ENCODE measurements at regions not wholly inside any gene's neighbourhood (a gene's known extent, or its start where the extent isn't known, plus 50 kb on each side); places are given as distances from the start of the nearest gene placed in this dataset.
"Not testable (repeated sequence)": the region's sequence is repeated elsewhere in the genome, so short reads cannot be mapped to it uniquely, and the experiment has no call there.

DNA sequence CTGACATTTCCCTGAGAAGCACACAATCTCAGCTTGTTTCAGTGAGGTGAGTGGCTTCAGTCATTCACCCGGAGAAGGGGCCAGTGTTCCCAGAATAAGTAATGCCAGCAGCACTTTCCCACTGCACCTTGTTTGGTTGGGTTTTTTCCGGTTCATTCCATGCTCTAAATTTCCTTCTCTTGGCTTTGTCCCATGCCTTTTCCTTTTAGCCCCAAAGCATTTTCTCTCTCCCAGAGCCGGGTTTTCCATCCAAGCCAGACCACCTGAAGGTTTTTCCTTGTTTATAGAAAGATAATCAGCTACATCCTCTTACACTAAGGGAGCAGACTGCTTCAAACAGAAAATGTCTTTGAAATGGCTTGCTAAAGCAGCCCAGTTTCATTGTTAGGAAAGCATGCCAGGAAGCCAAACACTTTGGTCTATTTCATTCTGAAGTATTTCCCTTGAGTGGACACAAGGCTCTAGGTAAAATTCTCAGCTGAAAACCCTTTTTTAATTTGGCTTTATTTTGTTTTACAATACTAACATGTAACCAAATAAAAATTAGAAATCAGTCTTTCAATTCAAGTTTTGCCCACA, 501.6 kb downstream of the DTWD2 start:
- intact Hi-C loops (cut with micrococcal nuclease), result no loop called here
- H3K4me3 Mint-ChIP-seq, result no peak overlapping the region
- no peak for DNase-seq
- H3K36me3 Mint-ChIP-seq (ENCODE audit: low read depth), result no peaks in the 10 kb centered on the region
- no peaks in the 10 kb centered on the region for H3K4me1 Mint-ChIP-seq
- no peak overlapping the region for H3K27ac Mint-ChIP-seq
- no peaks in the 10 kb centered on the region for H3K27me3 Mint-ChIP-seq
- H3K9me3 Mint-ChIP-seq, result peaks cover 6% of the 10 kb centered on the region

- DNase-seq, result no peak
- no peak overlapping the region for H3K27ac Mint-ChIP-seq
- H3K9me3 Mint-ChIP-seq, result peaks cover 9% of the 10 kb centered on the region
- intact Hi-C loops (cut with micrococcal nuclease), result no loop called here
- no peaks in the 10 kb centered on the region for H3K36me3 Mint-ChIP-seq (ENCODE audit: low read depth)
- H3K4me3 Mint-ChIP-seq, result no peak overlapping the region
- no peaks in the 10 kb centered on the region for H3K27me3 Mint-ChIP-seq
- no peaks in the 10 kb centered on the region for H3K4me1 Mint-ChIP-seq
Measured at GRCh38 chr5:118479285-118479684, 509.1 kb downstream of the DTWD2 start.

- Mint-ChIP-seq H3K36me3 (ENCODE audit: low read depth) (no peaks in the 10 kb centered on the region), H3K27ac (no peak overlapping the region), H3K27me3 (no peaks in the 10 kb centered on the region), H3K9me3 (peaks cover 9% of the 10 kb centered on the region), H3K4me1 (no peaks in the 10 kb centered on the region), H3K4me3 (no peak overlapping the region)
- no peak for DNase-seq
- intact Hi-C loops (cut with micrococcal nuclease), result no loop called here
Measured at GRCh38 chr5:118478852-118479251, 509.5 kb downstream of the DTWD2 start.

- intact Hi-C loops (cut with micrococcal nuclease), result no loop called here
- H3K36me3 Mint-ChIP-seq (ENCODE audit: low read depth), result no peaks in the 10 kb centered on the region
- H3K9me3 Mint-ChIP-seq, result no peaks in the 10 kb centered on the region
- no peak for DNase-seq
- H3K4me1 Mint-ChIP-seq, result no peaks in the 10 kb centered on the region
- H3K27me3 Mint-ChIP-seq, result no peaks in the 10 kb centered on the region
- H3K27ac Mint-ChIP-seq, result no peak overlapping the region
- no peak overlapping the region for H3K4me3 Mint-ChIP-seq
Measured at GRCh38 chr5:118468085-118468484, 520.3 kb downstream of the DTWD2 start.

DNA sequence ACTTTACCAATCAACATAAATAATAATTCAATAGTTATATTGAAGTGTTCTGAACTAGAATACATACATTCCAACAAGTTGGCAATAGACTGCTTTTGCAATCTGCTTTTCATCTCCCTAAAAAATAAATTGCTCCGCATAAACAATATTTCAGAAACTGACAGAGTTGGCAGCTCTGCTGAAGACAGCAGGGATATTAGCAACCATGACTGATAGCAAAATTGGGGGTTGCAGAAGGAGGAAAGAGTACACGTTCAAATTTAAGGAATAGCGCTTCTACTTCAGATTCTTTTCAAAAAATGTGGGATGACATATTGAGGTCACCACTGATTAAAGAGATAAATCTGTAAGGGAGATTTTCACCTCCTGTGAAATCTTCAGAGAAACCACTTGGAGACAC, 521.2 kb downstream of the DTWD2 start:
- Mint-ChIP-seq H3K36me3 (ENCODE audit: low read depth) (no peaks in the 10 kb centered on the region), H3K27ac (no peak overlapping the region), H3K27me3 (no peaks in the 10 kb centered on the region), H3K4me1 (no peaks in the 10 kb centered on the region), H3K4me3 (no peak overlapping the region), H3K9me3 (no peaks in the 10 kb centered on the region)
- intact Hi-C loops (cut with micrococcal nuclease), result no loop called here
- DNase-seq, result no peak

DNA sequence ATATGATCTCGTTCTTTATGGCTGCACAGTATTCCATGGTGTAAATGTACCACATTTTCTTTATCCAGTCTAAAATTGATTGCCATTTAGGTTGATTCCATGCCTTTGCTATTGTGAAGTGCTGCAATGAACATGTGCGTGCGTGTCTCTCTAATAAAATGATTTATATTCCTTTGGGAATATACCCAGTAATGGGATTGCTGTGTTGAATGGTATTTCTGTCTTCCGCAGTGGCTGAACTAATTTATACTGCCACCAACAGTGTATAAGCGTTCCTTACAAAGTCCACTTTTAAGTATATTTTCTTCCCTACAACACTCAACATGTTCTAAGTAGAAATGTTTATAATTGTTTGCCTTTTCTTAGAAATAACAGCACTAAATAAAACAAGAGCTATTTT, 521.9 kb downstream of the DTWD2 start:
- H3K27ac Mint-ChIP-seq, result no peak overlapping the region
- no peaks in the 10 kb centered on the region for H3K9me3 Mint-ChIP-seq

GRCh38 chr5:118462276-118462675, 526.1 kb downstream of the DTWD2 start:
- DNase-seq; H3K27ac Mint-ChIP-seq; H3K27me3 Mint-ChIP-seq; H3K9me3 Mint-ChIP-seq; H3K36me3 Mint-ChIP-seq (ENCODE audit: low read depth); H3K4me3 Mint-ChIP-seq; H3K4me1 Mint-ChIP-seq; intact Hi-C loops (cut with micrococcal nuclease): not testable (repeated sequence)

More for the DNA sequence above, 521.9 kb downstream of the DTWD2 start:
- H3K36me3 Mint-ChIP-seq (ENCODE audit: low read depth), result no peaks in the 10 kb centered on the region
- H3K4me1 Mint-ChIP-seq, result no peaks in the 10 kb centered on the region
- no peak for DNase-seq
- intact Hi-C loops (cut with micrococcal nuclease), result no loop called here
- no peak overlapping the region for H3K4me3 Mint-ChIP-seq
- no peaks in the 10 kb centered on the region for H3K27me3 Mint-ChIP-seq

- H3K36me3 Mint-ChIP-seq (ENCODE audit: low read depth), result no peaks in the 10 kb centered on the region
- H3K4me1 Mint-ChIP-seq, result no peaks in the 10 kb centered on the region
- intact Hi-C loops (cut with micrococcal nuclease), result no loop called here
- no peak overlapping the region for H3K27ac Mint-ChIP-seq
- H3K9me3 Mint-ChIP-seq, result no peaks in the 10 kb centered on the region
- no peak overlapping the region for H3K4me3 Mint-ChIP-seq
- DNase-seq, result no peak
- H3K27me3 Mint-ChIP-seq, result no peaks in the 10 kb centered on the region
Measured at GRCh38 chr5:118461436-118461835, 526.9 kb downstream of the DTWD2 start.

DNA sequence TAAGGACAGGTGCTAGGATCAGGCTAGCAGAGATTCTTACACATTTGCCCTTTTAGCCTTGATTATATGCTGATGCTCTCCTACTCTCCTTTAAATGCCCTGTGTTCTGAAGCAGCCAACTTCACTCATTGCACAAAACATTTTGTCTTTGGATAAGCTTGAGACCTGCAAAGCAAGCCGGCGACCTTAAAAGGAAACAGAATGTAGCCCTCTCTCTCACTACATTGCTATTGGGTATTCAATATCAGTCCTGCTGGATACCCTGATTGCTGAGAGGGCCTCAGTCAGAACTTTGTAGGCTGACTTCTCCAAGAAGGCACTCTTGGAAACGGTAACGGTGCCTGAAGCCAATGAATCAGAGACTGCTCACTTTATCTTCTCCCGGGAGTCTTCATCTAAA, 528.9 kb downstream of the DTWD2 start:
- Mint-ChIP-seq H3K27ac (no peak overlapping the region), H3K4me1 (no peaks in the 10 kb centered on the region), H3K36me3 (ENCODE audit: low read depth) (no peaks in the 10 kb centered on the region), H3K27me3 (no peaks in the 10 kb centered on the region), H3K9me3 (no peaks in the 10 kb centered on the region), H3K4me3 (no peak overlapping the region)
- intact Hi-C loops (cut with micrococcal nuclease), result no loop called here
- no peak for DNase-seq

DNA sequence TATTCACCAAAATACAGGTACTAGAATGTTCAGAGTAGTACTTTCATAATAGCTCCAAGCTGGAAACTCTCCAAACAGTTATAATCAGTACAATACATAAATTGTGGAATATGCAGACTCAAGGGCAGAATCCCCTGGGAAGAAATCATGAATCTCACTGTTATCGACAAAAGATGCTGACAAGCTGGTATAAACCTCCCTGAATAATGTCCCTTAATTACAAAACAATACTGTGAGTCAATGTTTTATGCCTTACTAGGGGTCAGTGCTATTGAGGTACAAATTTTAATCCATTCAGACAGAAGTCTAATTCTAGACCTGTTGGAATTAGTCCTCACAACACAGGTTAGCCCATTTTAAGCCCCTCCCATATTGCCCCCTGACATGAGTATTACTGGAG, 532.3 kb downstream of the DTWD2 start:
- DNase-seq, result no peak
- Mint-ChIP-seq H3K36me3 (ENCODE audit: low read depth) (no peaks in the 10 kb centered on the region), H3K9me3 (no peaks in the 10 kb centered on the region), H3K4me3 (no peak overlapping the region), H3K4me1 (no peaks in the 10 kb centered on the region), H3K27ac (no peak overlapping the region), H3K27me3 (no peaks in the 10 kb centered on the region)
- intact Hi-C loops (cut with micrococcal nuclease), result no loop called here

DNA sequence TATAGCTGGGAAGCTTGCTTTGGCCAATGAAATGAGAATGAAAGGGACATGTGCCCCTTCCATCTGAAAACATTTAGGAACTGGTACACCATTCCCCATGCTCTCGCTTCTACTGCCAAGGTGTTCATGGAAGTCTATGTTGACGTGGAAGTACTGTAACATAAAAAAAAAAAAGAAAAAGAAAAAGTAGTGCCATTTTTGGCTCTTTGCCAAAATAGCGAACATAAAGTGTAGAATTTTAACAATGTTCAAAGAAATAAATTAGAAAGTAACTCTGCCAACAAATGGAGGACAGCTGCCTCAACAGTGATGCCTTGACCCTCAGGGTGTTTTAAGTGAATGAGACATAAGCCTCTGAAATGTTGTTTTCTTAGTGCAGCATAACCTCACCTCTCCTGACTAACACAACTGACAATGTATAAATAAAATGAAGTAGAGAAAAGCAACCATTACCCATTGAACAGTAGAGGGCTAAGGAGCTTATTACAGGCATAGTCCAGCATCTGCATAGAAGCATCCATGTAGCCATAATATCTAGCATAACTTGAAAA, 536.6 kb downstream of the DTWD2 start:
- no peak for DNase-seq
- no peak overlapping the region for H3K4me3 Mint-ChIP-seq
- H3K4me1 Mint-ChIP-seq, result no peaks in the 10 kb centered on the region
- intact Hi-C loops (cut with micrococcal nuclease), result no loop called here
- no peaks in the 10 kb centered on the region for H3K9me3 Mint-ChIP-seq
- no peak overlapping the region for H3K27ac Mint-ChIP-seq
- H3K27me3 Mint-ChIP-seq, result no peaks in the 10 kb centered on the region
- no peaks in the 10 kb centered on the region for H3K36me3 Mint-ChIP-seq (ENCODE audit: low read depth)

DNA sequence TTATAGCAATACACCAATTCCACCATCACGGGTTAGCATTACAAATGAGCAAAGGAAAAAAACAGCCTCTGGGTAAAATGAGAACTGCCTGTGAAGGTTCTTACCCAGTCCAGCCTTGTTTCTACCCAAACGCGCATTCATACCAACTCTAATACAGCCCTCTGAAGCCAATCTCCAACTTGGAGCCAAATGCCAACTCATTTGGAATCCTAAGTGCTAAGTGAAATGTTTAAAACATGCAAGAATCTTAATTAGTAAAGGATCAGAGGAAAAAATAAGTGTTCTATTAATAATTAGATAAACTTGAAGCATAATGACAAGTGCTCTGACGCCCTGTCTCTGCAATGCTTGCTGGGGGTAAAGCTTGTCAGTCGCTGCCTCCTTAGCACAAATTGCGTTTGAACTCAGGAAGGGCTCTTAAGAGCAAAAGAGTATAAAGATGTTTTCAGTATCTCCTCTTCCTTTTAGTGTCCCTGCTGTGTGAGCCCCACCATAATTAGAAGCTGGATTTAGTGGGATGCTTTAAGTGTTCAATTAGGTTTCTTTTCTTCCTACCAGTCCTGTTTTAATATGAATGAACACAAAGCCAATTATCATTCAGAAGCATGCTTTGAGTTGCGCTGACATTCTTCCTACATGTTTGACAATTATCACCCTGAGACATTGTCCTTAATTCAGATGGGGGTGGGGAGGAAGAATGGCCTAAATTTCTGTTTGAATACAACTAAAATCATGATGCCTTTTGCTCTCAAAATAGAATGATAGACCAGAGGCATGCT, 537.6 kb downstream of the DTWD2 start:
- no peak overlapping the region for H3K4me3 Mint-ChIP-seq

DNA sequence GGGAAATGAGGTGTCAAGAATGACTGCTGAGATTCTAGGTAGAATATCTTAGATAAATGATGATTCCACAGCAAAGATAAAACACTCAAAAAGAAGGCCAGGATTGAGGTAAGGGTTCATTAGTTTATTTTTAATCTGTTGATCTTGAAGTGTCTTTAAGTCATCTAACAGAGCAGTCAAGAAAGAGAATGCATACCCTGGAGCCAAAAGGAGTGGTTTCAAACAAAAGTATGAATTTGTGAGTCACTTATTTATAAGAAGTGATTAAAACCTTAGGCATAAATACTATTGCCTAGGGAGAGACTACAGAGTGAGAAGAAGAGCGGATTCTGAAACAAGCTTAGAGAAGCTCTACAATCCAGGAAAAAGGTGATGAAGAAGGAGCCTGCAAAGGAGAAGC, 541.0 kb downstream of the DTWD2 start:
- H3K27me3 Mint-ChIP-seq, result no peaks in the 10 kb centered on the region
- H3K36me3 Mint-ChIP-seq (ENCODE audit: low read depth), result no peaks in the 10 kb centered on the region
- no peaks in the 10 kb centered on the region for H3K9me3 Mint-ChIP-seq
- intact Hi-C loops (cut with micrococcal nuclease), result no loop called here
- no peaks in the 10 kb centered on the region for H3K4me1 Mint-ChIP-seq
- no peak overlapping the region for H3K4me3 Mint-ChIP-seq
- DNase-seq, result no peak
- no peak overlapping the region for H3K27ac Mint-ChIP-seq

More for the DNA sequence above, 537.6 kb downstream of the DTWD2 start:
- intact Hi-C loops (cut with micrococcal nuclease), result no loop called here
- Mint-ChIP-seq H3K4me1 (no peaks in the 10 kb centered on the region), H3K27ac (no peak overlapping the region), H3K36me3 (ENCODE audit: low read depth) (no peaks in the 10 kb centered on the region), H3K9me3 (no peaks in the 10 kb centered on the region), H3K27me3 (no peaks in the 10 kb centered on the region)
- DNase-seq, result no peak

GRCh38 chr5:118441956-118442355, 546.4 kb downstream of the DTWD2 start:
- Mint-ChIP-seq H3K36me3 (ENCODE audit: low read depth) (no peaks in the 10 kb centered on the region), H3K27me3 (no peaks in the 10 kb centered on the region), H3K9me3 (no peaks in the 10 kb centered on the region), H3K4me1 (no peaks in the 10 kb centered on the region), H3K27ac (no peak overlapping the region), H3K4me3 (no peak overlapping the region)
- intact Hi-C loops (cut with micrococcal nuclease), result no loop called here
- DNase-seq, result no peak

DNA sequence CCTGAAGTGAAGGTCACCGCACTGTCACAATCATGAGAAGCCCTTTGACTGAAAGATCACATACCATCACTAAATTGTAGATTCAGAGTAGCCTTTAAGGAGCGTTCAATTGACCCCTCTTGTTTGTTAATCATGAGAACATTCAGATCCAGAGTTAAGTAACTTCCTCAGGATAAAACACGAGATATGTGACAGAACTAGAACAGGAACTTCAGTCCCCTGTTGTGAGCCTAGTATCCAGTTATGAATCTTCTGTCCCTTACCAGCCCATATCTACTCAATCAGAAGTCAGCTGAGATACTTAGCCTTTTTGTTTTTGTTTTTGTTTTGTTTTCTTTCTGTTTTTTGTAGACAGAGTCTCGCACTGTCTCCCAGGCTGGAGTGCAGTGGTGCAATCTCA, 547.3 kb downstream of the DTWD2 start:
- H3K27me3 Mint-ChIP-seq, result no peaks in the 10 kb centered on the region
- H3K4me1 Mint-ChIP-seq, result no peaks in the 10 kb centered on the region
- no peaks in the 10 kb centered on the region for H3K9me3 Mint-ChIP-seq
- H3K36me3 Mint-ChIP-seq (ENCODE audit: low read depth), result no peaks in the 10 kb centered on the region
- H3K27ac Mint-ChIP-seq, result no peak overlapping the region
- no peak overlapping the region for H3K4me3 Mint-ChIP-seq
- intact Hi-C loops (cut with micrococcal nuclease), result no loop called here
- DNase-seq, result no peak

All from activated CD4-positive, alpha-beta T cell treated with anti-CD3 and anti-CD28 coated beads, Interleukin-2, amount 10 ng/mL, durations not matched to agents 24 days and 14 days (primary cell).